H1 (cell line): ENCODE measurements at regions not wholly inside any gene's neighbourhood (a gene's known extent, or its start where the extent isn't known, plus 50 kb on each side); places are given as distances from the start of the nearest gene placed in this dataset.

ENCODE experiments used
- CTCF ChIA-PET: fragments of 300-600 bp; sonication (Branson Sonifier 250); formaldehyde crosslinking; loops from one replicate; lab custom pipeline; 2021; ENCODE audit not compliant: partially characterized antibody; lab: Charles Lee
- POLR2A ChIA-PET: fragments of 300-600 bp; sonication (Branson Sonifier 250); formaldehyde crosslinking; loops from one replicate; lab custom pipeline; 2021; ENCODE audit warnings: inconsistent platforms; ENCODE audit not compliant: partially characterized antibody; lab: Charles Lee
- DNase-seq, 2 experiments: peaks; one replicate each; pipeline versions ENCODE4 v3.0.0 to v3.0.0-alpha.2; 2010 to 2022; ENCODE audit warnings: low spot score in 2 of 2, low read depth in 1 of 2, mixed read lengths in 1 of 2
- FAIRE-seq: peaks from 2 replicates; lab custom pipeline; 2011; peaks lifted over from hg19 to GRCh38; lab: Jason Lieb, UNC
- H2AFZ ChIP-seq: 2 replicates; pipeline ENCODE4 v1.8.1; 2012; ENCODE audit warnings: low read length, inconsistent platforms
- H2AK5ac ChIP-seq: 2 replicates; pipeline ENCODE4 v1.6.1; 2013; ENCODE audit warnings: low read depth, low read length
- H2BK120ac ChIP-seq: replicated peaks from 2 replicates; pipeline ENCODE3; 2013; ENCODE audit warnings: low read depth, low read length, inconsistent platforms
- H2BK12ac ChIP-seq: 2 replicates; pipeline ENCODE4 v1.6.1; 2013; ENCODE audit warnings: low read depth, low read length
- H2BK15ac ChIP-seq: 2 replicates; pipeline ENCODE4 v1.6.1; 2013; ENCODE audit warnings: low read length
- H2BK20ac ChIP-seq: 2 replicates; pipeline ENCODE4 v1.6.1; 2013; ENCODE audit warnings: low read length
- H2BK5ac ChIP-seq: 2 replicates; pipeline ENCODE4 v1.6.1; 2013; ENCODE audit warnings: low read depth, low read length
- H3K14ac ChIP-seq: 2 replicates; pipeline ENCODE4 v1.6.1; 2013; ENCODE audit warnings: inconsistent platforms; ENCODE audit not compliant: insufficient read length
- H3K18ac ChIP-seq: 2 replicates; pipeline ENCODE4 v1.6.1; 2013; ENCODE audit warnings: low read length; ENCODE audit errors: extremely low read depth
- H3K23ac ChIP-seq: 2 replicates; pipeline ENCODE4 v1.6.1; 2013; ENCODE audit warnings: inconsistent platforms; ENCODE audit not compliant: insufficient read length
- H3K23me2 ChIP-seq: 2 replicates; pipeline ENCODE4 v1.6.1; 2013; ENCODE audit warnings: low read depth, low read length
- H3K27ac ChIP-seq: 2 replicates; pipeline ENCODE4 v1.6.1; 2011; ENCODE audit warnings: low read depth, low read length, inconsistent platforms
- H3K27me3 ChIP-seq, 4 experiments: replicated peaks in 1 of 4; 1 replicate in 1 of 4; 2 replicates in 3 of 4; pipeline versions ENCODE4 v1.6.1 to v1.8.1; 2011 to 2013; ENCODE audit warnings: low read length in 3 of 4, mild to moderate bottlenecking in 3 of 4, inconsistent platforms in 2 of 4, mixed read lengths in 2 of 4, moderate library complexity in 1 of 4; ENCODE audit not compliant: control insufficient read depth in 3 of 4, insufficient read depth in 3 of 4; ENCODE audit errors: extremely low read depth in 1 of 4
- H3K36me3 ChIP-seq, 4 experiments: 2 replicates each; pipeline versions ENCODE4 v1.6.1 to v1.8.1; 2011 to 2013; ENCODE audit warnings: mild to moderate bottlenecking in 4 of 4, low read length in 3 of 4, moderate library complexity in 2 of 4, control low read depth in 1 of 4, inconsistent platforms in 1 of 4; ENCODE audit not compliant: insufficient read depth in 4 of 4, control insufficient read depth in 2 of 4
- H3K4ac ChIP-seq: replicated peaks from 2 replicates; pipeline ENCODE3; 2013; ENCODE audit warnings: low read length, low read depth, mixed read lengths, inconsistent platforms; ENCODE audit not compliant: insufficient read length
- H3K4me1 ChIP-seq, 4 experiments: replicated peaks in 1 of 4; 1 replicate in 1 of 4; 2 replicates in 3 of 4; pipeline versions ENCODE4 v1.6.1 to v1.8.1; 2011 to 2013; ENCODE audit warnings: low read length in 3 of 4, inconsistent platforms in 2 of 4, mixed read lengths in 1 of 4; ENCODE audit not compliant: insufficient read depth in 4 of 4, control insufficient read depth in 3 of 4
- H3K4me2 ChIP-seq, 2 experiments: 2 replicates each; pipeline versions ENCODE4 v1.6.1 to v1.8.1; 2011 to 2013; ENCODE audit warnings: low read depth in 2 of 2, low read length in 2 of 2, control low read depth in 1 of 2, inconsistent platforms in 1 of 2, mild to moderate bottlenecking in 1 of 2; ENCODE audit not compliant: insufficient read depth in 1 of 2
- H3K4me3 ChIP-seq, 4 experiments: fragments of 200-600, 300-600 bp in 1 of 4; sonication (generic), shearing (Covaris generic), sonication (Bioruptor Twin) in 1 of 4; 2 replicates each; pipeline versions ENCODE4 v1.5.1 to v1.8.1; 2011 to 2016; ENCODE audit warnings: low read length in 4 of 4, low read depth in 3 of 4, control low read depth in 2 of 4, inconsistent platforms in 2 of 4, mild to moderate bottlenecking in 2 of 4, mixed read lengths in 1 of 4, moderate library complexity in 1 of 4; ENCODE audit not compliant: insufficient read depth in 2 of 4; ENCODE audit errors: extremely low read depth in 1 of 4
- H3K56ac ChIP-seq: replicated peaks from 2 replicates; pipeline ENCODE3; 2013; ENCODE audit warnings: low read depth, mild to moderate bottlenecking, mixed read lengths, low read length, inconsistent platforms; ENCODE audit not compliant: insufficient read length
- H3K79me1 ChIP-seq: 2 replicates; pipeline ENCODE4 v1.6.1; 2013; ENCODE audit warnings: low read depth, low read length, control low read depth
- H3K79me2 ChIP-seq, 2 experiments: 2 replicates each; pipeline versions ENCODE4 v1.6.1 to v1.8.1; 2012 to 2013; ENCODE audit warnings: low read length in 2 of 2, mild to moderate bottlenecking in 2 of 2, inconsistent platforms in 1 of 2; ENCODE audit not compliant: insufficient read depth in 2 of 2, control insufficient read depth in 1 of 2
- H3K9ac ChIP-seq, 4 experiments: replicated peaks in 1 of 4; 1 replicate in 1 of 4; 2 replicates in 3 of 4; pipeline versions ENCODE4 v1.6.1 to v1.8.1; 2011 to 2013; ENCODE audit warnings: low read depth in 3 of 4, low read length in 3 of 4, control low read depth in 2 of 4, mild to moderate bottlenecking in 2 of 4, moderate library complexity in 2 of 4, inconsistent platforms in 1 of 4; ENCODE audit errors: extremely low read depth in 1 of 4
- H3K9me3 ChIP-seq, 2 experiments: 2 replicates each; pipeline versions ENCODE4 v1.6.1 to v1.8.1; 2012 to 2013; ENCODE audit warnings: mild to moderate bottlenecking in 2 of 2, moderate library complexity in 2 of 2, control low read depth in 1 of 2, inconsistent platforms in 1 of 2, low read depth in 1 of 2, low read length in 1 of 2, mixed read lengths in 1 of 2; ENCODE audit not compliant: insufficient read depth in 2 of 2
- H4K20me1 ChIP-seq, 2 experiments: replicated peaks in 1 of 2; 2 replicates each; pipeline versions ENCODE3 to v1.8.1; 2011 to 2013; ENCODE audit warnings: inconsistent platforms in 2 of 2, low read length in 2 of 2, mild to moderate bottlenecking in 1 of 2; ENCODE audit not compliant: insufficient read depth in 2 of 2, control insufficient read depth in 1 of 2
- H4K5ac ChIP-seq: 2 replicates; pipeline ENCODE4 v1.6.1; 2013; ENCODE audit warnings: low read length, low read depth, mixed read lengths, inconsistent platforms; ENCODE audit not compliant: insufficient read length
- H4K8ac ChIP-seq: 2 replicates; pipeline ENCODE4 v1.8.0; 2013; ENCODE audit warnings: mild to moderate bottlenecking, moderate library complexity, low read length, inconsistent platforms; ENCODE audit not compliant: insufficient read depth; ENCODE audit errors: extremely low read depth
- H4K91ac ChIP-seq: replicated peaks from 2 replicates; pipeline ENCODE3; 2013; ENCODE audit warnings: low read length, mixed read lengths, inconsistent platforms; ENCODE audit not compliant: insufficient read length
- EP300 ChIP-seq, 2 experiments: IDR thresholded peaks; 1 replicate in 1 of 2; 2 replicates in 1 of 2; pipeline ENCODE4 v1.6.1; 2011 to 2012; ENCODE audit warnings: low read depth in 2 of 2, low read length in 2 of 2, mild to moderate bottlenecking in 2 of 2, borderline replicate concordance in 1 of 2, inconsistent platforms in 1 of 2, moderate library complexity in 1 of 2
- EZH2 ChIP-seq: fragments of 200-600 bp; sonication (generic); IDR thresholded peaks from 2 replicates; pipeline ENCODE4 v1.7.1; 2012; ENCODE audit warnings: low read depth, mild to moderate bottlenecking, moderate library complexity, low read length, inconsistent platforms; ENCODE audit not compliant: severe bottlenecking
- FOSL1 ChIP-seq: IDR thresholded peaks from 2 replicates; pipeline ENCODE4 v1.6.1; 2011; ENCODE audit warnings: mild to moderate bottlenecking, low read depth, low read length, moderate library complexity; ENCODE audit not compliant: insufficient read depth
- KDM4A ChIP-seq: IDR thresholded peaks from one replicate; pipeline ENCODE4 v1.7.1; 2012; ENCODE audit warnings: low read depth, mild to moderate bottlenecking, moderate library complexity, low read length, inconsistent platforms; ENCODE audit not compliant: severe bottlenecking
- NANOG ChIP-seq: IDR thresholded peaks from 2 replicates; pipeline ENCODE4 v1.6.1; 2011; ENCODE audit warnings: low read length, low read depth, mild to moderate bottlenecking, inconsistent platforms; ENCODE audit not compliant: insufficient read depth, poor library complexity, severe bottlenecking
- RAD21 ChIP-seq, 2 experiments: IDR thresholded peaks in 1 of 2; conservative IDR thresholded peaks in 1 of 2; 2 replicates each; pipeline ENCODE4 v1.6.1; 2011; ENCODE audit warnings: low read depth in 2 of 2, low read length in 2 of 2, improper control_type of control experiment in 1 of 2, inconsistent platforms in 1 of 2, mild to moderate bottlenecking in 1 of 2, moderate library complexity in 1 of 2
- SIN3A ChIP-seq, 2 experiments: IDR thresholded peaks in 1 of 2; conservative IDR thresholded peaks in 1 of 2; 2 replicates each; pipeline ENCODE4 v1.6.1; 2011 to 2012; ENCODE audit warnings: low read length in 2 of 2, improper control_type of control experiment in 1 of 2, low read depth in 1 of 2, mild to moderate bottlenecking in 1 of 2
- SP4 ChIP-seq: IDR thresholded peaks from 2 replicates; pipeline ENCODE4 v1.6.1; 2012; ENCODE audit warnings: low read length, inconsistent platforms
- SUZ12 ChIP-seq: fragments of 200-600 bp; sonication (generic); IDR thresholded peaks from 2 replicates; pipeline ENCODE4 v1.6.1; 2012; ENCODE audit warnings: mild to moderate bottlenecking, inconsistent platforms, low read length, moderate library complexity, mixed read lengths
- TAF7 ChIP-seq: optimal IDR thresholded peaks from 2 replicates; pipeline ENCODE3; 2011; ENCODE audit warnings: low read depth, mild to moderate bottlenecking, inconsistent platforms, low read length, moderate library complexity, borderline replicate concordance
- WGBS, 2 experiments: shearing (Covaris generic) in 1 of 2; methylation state at CpG; one replicate each; pipeline versions ENCODE4 v1.1.6 to v1.1.7; 2013 to 2015; ENCODE audit warnings: low lambda C conversion rate in 2 of 2, mixed read lengths in 2 of 2, inconsistent platforms in 1 of 2, low coverage in 1 of 2, missing lambda C conversion rate in 1 of 2; ENCODE audit not compliant: insufficient replicate concordance in 2 of 2, insufficient coverage in 1 of 2, insufficient read length in 1 of 2; ENCODE audit errors: extremely low coverage in 1 of 2, missing lambda C conversion rate in 1 of 2; 5-methylcytosine and 5-hydroxymethylcytosine counted together

DNA sequence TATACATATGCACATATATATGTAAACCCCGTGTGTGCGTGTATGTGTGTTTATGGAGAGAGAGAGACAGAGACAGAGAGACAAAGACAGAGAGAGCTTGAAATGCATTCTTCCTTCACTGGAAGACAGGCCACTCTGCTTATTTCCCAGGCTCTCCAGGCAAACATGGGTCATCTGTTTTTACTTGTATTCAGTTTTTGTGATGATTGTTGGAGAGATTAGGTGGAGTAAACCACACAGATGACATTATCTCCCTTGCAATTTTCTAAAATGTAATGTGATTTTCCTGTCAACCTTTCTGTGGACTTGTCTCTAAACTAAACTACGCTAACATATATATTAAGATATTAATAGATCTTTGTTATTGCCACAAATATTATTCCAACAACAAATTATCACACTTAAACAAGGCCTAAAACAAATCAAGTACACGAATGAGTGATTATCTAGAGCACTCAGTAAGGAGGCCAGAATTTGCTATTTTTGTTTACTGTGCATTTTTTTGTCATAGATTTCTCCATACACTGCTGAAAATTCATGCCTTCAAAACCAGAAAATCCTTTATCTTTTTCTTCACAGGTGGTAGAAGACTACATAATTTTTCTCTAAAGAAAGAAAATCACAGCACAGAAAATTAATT lies 251.8 kb upstream of the SLIT2 start:
- Histone ChIP-seq H3K56ac (no peak overlapping the region), H4K5ac (no peak overlapping the region), H2AK5ac (no peak overlapping the region), H4K91ac (no peak overlapping the region), H3K4me2 (no peak overlapping the region), H3K4ac (no peak overlapping the region), H3K4me1 (no peaks in the 10 kb centered on the region), H2BK20ac (no peak overlapping the region), H3K27ac (no peak overlapping the region), H4K20me1 (no peaks in the 10 kb centered on the region), H2AFZ (no peak overlapping the region), H3K23ac (no peak overlapping the region), H2BK15ac (no peak overlapping the region)
- DNase-seq: no peak
- no peak for TF ChIP-seq NANOG
- no peak for TF ChIP-seq SP4
- no peak for TF ChIP-seq TAF7
- TF ChIP-seq EZH2: no peak
- no peak for TF ChIP-seq KDM4A
- no peak for TF ChIP-seq RAD21 (IDR thresholded peaks at IDR 0.05 in 1 of 2, conservative IDR thresholded peaks at IDR 0.05 in 1 of 2; ENCODE audit: low read depth in 2 of 2, low read length in 2 of 2)
- no peak for TF ChIP-seq EP300 (IDR thresholded peaks at IDR 0.05; ENCODE audit: borderline replicate concordance in 1 of 2, low read depth in 2 of 2, low read length in 2 of 2)
- no peak for TF ChIP-seq SIN3A (conservative IDR thresholded peaks at IDR 0.05 in 1 of 2, IDR thresholded peaks at IDR 0.05 in 1 of 2; ENCODE audit: low read depth in 1 of 2, low read length in 2 of 2)
- TF ChIP-seq SUZ12: no peak
- TF ChIP-seq FOSL1: no peak
- TF ChIP-seq, all 59 proteins: peak for 0
- H3K4me3 ChIP-seq: no peak overlapping the region
- H3K14ac ChIP-seq: no peak overlapping the region
- no peak overlapping the region for H3K18ac ChIP-seq
- no peak overlapping the region for H4K8ac ChIP-seq
- no peak overlapping the region for H2BK5ac ChIP-seq
- no peaks in the 10 kb centered on the region for H3K36me3 ChIP-seq
- H2BK12ac ChIP-seq: no peak overlapping the region
- no peaks in the 10 kb centered on the region for H3K79me1 ChIP-seq
- WGBS, 2 experiments: 90% methylated on average over 4 of the region's 4 CpGs; no CpG with 5 or more reads in 1 of the 2 experiments
- no peaks in the 10 kb centered on the region for H3K79me2 ChIP-seq
- no peaks in the 10 kb centered on the region for H3K27me3 ChIP-seq
- POLR2A ChIA-PET: no interaction called here
- FAIRE-seq: no peak
- no peaks in the 10 kb centered on the region for H3K23me2 ChIP-seq
- CTCF ChIA-PET: no interaction called here
- H3K9ac ChIP-seq: no peak overlapping the region
- no peaks in the 10 kb centered on the region; a peak in 1 of 4 replicates for H3K9me3 ChIP-seq
- H2BK120ac ChIP-seq: no peak overlapping the region
